Bronchial epithelial cell (primary cell): ENCODE measurements at regions not wholly inside any gene's neighbourhood (a gene's known extent, or its start where the extent isn't known, plus 50 kb on each side); places are given as distances from the start of the nearest gene placed in this dataset.
"Not testable (repeated sequence)": the region's sequence is repeated elsewhere in the genome, so short reads cannot be mapped to it uniquely, and the experiment has no call there.

Experiments used
- DNase-seq: peaks from one replicate; pipeline ENCODE4 v3.0.0-alpha.2; 2010; ENCODE audit warnings: low read depth
- FAIRE-seq: peaks from 2 replicates; lab custom pipeline; 2011; peaks lifted over from hg19 to GRCh38; lab: Jason Lieb, UNC
- H3K27me3 ChIP-seq: 2 replicates; pipeline ENCODE4 v1.5.1; 2011; ENCODE audit warnings: low read length; ENCODE audit not compliant: control insufficient read depth, insufficient read depth
- H3K36me3 ChIP-seq: 2 replicates; pipeline ENCODE4 v1.5.1; 2011; ENCODE audit warnings: low read length; ENCODE audit not compliant: control insufficient read depth, insufficient read depth
- H3K4me3 ChIP-seq: 2 replicates; pipeline ENCODE4 v1.5.1; 2011; ENCODE audit warnings: mild to moderate bottlenecking, low read depth, low read length, control low read depth
- CTCF ChIP-seq: IDR thresholded peaks from 2 replicates; pipeline ENCODE4 v1.5.1; 2011; ENCODE audit warnings: mild to moderate bottlenecking, moderate library complexity, low read length, control low read depth, inconsistent platforms; ENCODE audit not compliant: insufficient read depth, severe bottlenecking

- H3K4me3 ChIP-seq, result no peak overlapping the region
- DNase-seq (no peak), FAIRE-seq (no peak)
- H3K27me3 ChIP-seq, result no peaks in the 10 kb centered on the region
- no peaks in the 10 kb centered on the region for H3K36me3 ChIP-seq
- TF ChIP-seq CTCF, result no peak
These were observed 121.9 kb upstream of the NEK6 start for GRCh38 chr9:124135813-124136365.

GRCh38 chr9:124137009-124137943 is 120.5 kb upstream of the NEK6 start:
- DNase-seq (no peak), FAIRE-seq (no peak)
- TF ChIP-seq CTCF, result no peak
- no peaks in the 10 kb centered on the region for H3K27me3 ChIP-seq
- H3K4me3 ChIP-seq, result no peak overlapping the region
- H3K36me3 ChIP-seq, result no peaks in the 10 kb centered on the region

- H3K27me3 ChIP-seq, result no peaks in the 10 kb centered on the region
These were observed 119.8 kb upstream of the NEK6 start for GRCh38 chr9:124137944-124138335.

GRCh38 chr9:124139001-124139400 is 118.7 kb upstream of the NEK6 start:
- no peak for FAIRE-seq
- no peak for DNase-seq
- H3K36me3 ChIP-seq, result no peaks in the 10 kb centered on the region
- no peak overlapping the region for H3K4me3 ChIP-seq
- TF ChIP-seq CTCF, result no peak
- H3K27me3 ChIP-seq, result no peaks in the 10 kb centered on the region

More at GRCh38 chr9:124137944-124138335, 119.8 kb upstream of the NEK6 start:
- TF ChIP-seq CTCF, result no peak
- no peak overlapping the region for H3K4me3 ChIP-seq
- DNase-seq, result no peak
- H3K36me3 ChIP-seq, result no peaks in the 10 kb centered on the region
- no peak for FAIRE-seq

GRCh38 chr9:124140941-124141568 is 116.7 kb upstream of the NEK6 start:
- TF ChIP-seq CTCF, result no peak
- H3K36me3 ChIP-seq, result no peaks in the 10 kb centered on the region
- no peak for DNase-seq
- no peaks in the 10 kb centered on the region for H3K27me3 ChIP-seq
- FAIRE-seq, result no peak
- H3K4me3 ChIP-seq, result no peak overlapping the region

- FAIRE-seq, H3K27me3 ChIP-seq, H3K36me3 ChIP-seq, H3K4me3 ChIP-seq: not testable (repeated sequence)
- DNase-seq, result peak; percentile 25
These were observed 113.1 kb upstream of the NEK6 start for GRCh38 chr9:124144561-124145123.
